ENCODE measurements at regions not wholly inside any gene's neighbourhood (a gene's known extent, or its start where the extent isn't known, plus 50 kb on each side); places are given as distances from the start of the nearest gene placed in this dataset.
"Not testable (repeated sequence)": the region's sequence is repeated elsewhere in the genome, so short reads cannot be mapped to it uniquely, and the experiment has no call there.

GRCh38 chr10:61284222-61284890 is 168.8 kb downstream of the TMEM26 start:
- in situ Hi-C loops (cut with HindIII; ENCODE audit: low pct_unique_long_range_greater_than_20kb, low sequenced_read_pairs): no loop called here
- peak; percentile 71 for DNase-seq (ENCODE audit: low read depth, low spot score)

GRCh38 chr10:61283481-61284221 is 169.5 kb downstream of the TMEM26 start:
- no peak for DNase-seq (ENCODE audit: low read depth, low spot score)
- in situ Hi-C loops (cut with HindIII; ENCODE audit: low pct_unique_long_range_greater_than_20kb, low sequenced_read_pairs): no loop called here

- no peak for DNase-seq (ENCODE audit: low read depth, low spot score)
- in situ Hi-C loops (cut with HindIII; ENCODE audit: low pct_unique_long_range_greater_than_20kb, low sequenced_read_pairs): no loop called here
Measured at GRCh38 chr10:61283066-61283465, 170.1 kb downstream of the TMEM26 start.

GRCh38 chr10:61280303-61280702 is 172.9 kb downstream of the TMEM26 start:
- DNase-seq (ENCODE audit: low read depth, low spot score): no peak
- in situ Hi-C loops (cut with HindIII; ENCODE audit: low pct_unique_long_range_greater_than_20kb, low sequenced_read_pairs): no loop called here

- no peak for DNase-seq (ENCODE audit: low read depth, low spot score)
- in situ Hi-C loops (cut with HindIII; ENCODE audit: low pct_unique_long_range_greater_than_20kb, low sequenced_read_pairs): no loop called here
Measured at GRCh38 chr10:61279400-61279799, 173.8 kb downstream of the TMEM26 start.

- in situ Hi-C loops (cut with HindIII; ENCODE audit: low pct_unique_long_range_greater_than_20kb, low sequenced_read_pairs): no loop called here
- no peak for DNase-seq (ENCODE audit: low read depth, low spot score)
Measured at GRCh38 chr10:61278556-61278955, 174.6 kb downstream of the TMEM26 start.

GRCh38 chr10:61272781-61273180 is 180.4 kb downstream of the TMEM26 start:
- in situ Hi-C loops (cut with HindIII; ENCODE audit: low pct_unique_long_range_greater_than_20kb, low sequenced_read_pairs): no loop called here
- peak; percentile 89 for DNase-seq (ENCODE audit: low read depth, low spot score)

GRCh38 chr10:61271127-61271780 is 181.9 kb downstream of the TMEM26 start:
- in situ Hi-C loops (cut with HindIII; ENCODE audit: low pct_unique_long_range_greater_than_20kb, low sequenced_read_pairs): no loop called here
- peak; percentile 82 for DNase-seq (ENCODE audit: low read depth, low spot score)

GRCh38 chr10:61263518-61263917 is 189.7 kb downstream of the TMEM26 start:
- in situ Hi-C loops (cut with HindIII; ENCODE audit: low pct_unique_long_range_greater_than_20kb, low sequenced_read_pairs): no loop called here
- DNase-seq (ENCODE audit: low read depth, low spot score): peak; percentile 48

GRCh38 chr10:61262486-61263261 is 190.5 kb downstream of the TMEM26 start:
- peak; percentile 46 for DNase-seq (ENCODE audit: low read depth, low spot score)
- in situ Hi-C loops (cut with HindIII; ENCODE audit: low pct_unique_long_range_greater_than_20kb, low sequenced_read_pairs): no loop called here

- in situ Hi-C loops (cut with HindIII; ENCODE audit: low pct_unique_long_range_greater_than_20kb, low sequenced_read_pairs): no loop called here
Measured at GRCh38 chr10:61257956-61258496, 195.2 kb downstream of the TMEM26 start.

GRCh38 chr10:61257136-61257535 is 196.0 kb downstream of the TMEM26 start:
- in situ Hi-C loops (cut with HindIII; ENCODE audit: low pct_unique_long_range_greater_than_20kb, low sequenced_read_pairs): no loop called here
- no peak for DNase-seq (ENCODE audit: low read depth, low spot score)

More at GRCh38 chr10:61257956-61258496, 195.2 kb downstream of the TMEM26 start:
- DNase-seq (ENCODE audit: low read depth, low spot score): no peak

GRCh38 chr10:61252326-61252725 is 200.9 kb downstream of the TMEM26 start:
- in situ Hi-C loops (cut with HindIII; ENCODE audit: low pct_unique_long_range_greater_than_20kb, low sequenced_read_pairs): not testable (repeated sequence)

GRCh38 chr10:61251089-61251488 is 202.1 kb downstream of the TMEM26 start:
- no peak for DNase-seq (ENCODE audit: low read depth, low spot score)
- in situ Hi-C loops (cut with HindIII; ENCODE audit: low pct_unique_long_range_greater_than_20kb, low sequenced_read_pairs): no loop called here

More at GRCh38 chr10:61252326-61252725, 200.9 kb downstream of the TMEM26 start:
- peak; percentile 45 for DNase-seq (ENCODE audit: low read depth, low spot score)

GRCh38 chr10:61250131-61250530 is 203.1 kb downstream of the TMEM26 start:
- no peak for DNase-seq (ENCODE audit: low read depth, low spot score)
- in situ Hi-C loops (cut with HindIII; ENCODE audit: low pct_unique_long_range_greater_than_20kb, low sequenced_read_pairs): no loop called here

- no peak for DNase-seq (ENCODE audit: low read depth, low spot score)
- in situ Hi-C loops (cut with HindIII; ENCODE audit: low pct_unique_long_range_greater_than_20kb, low sequenced_read_pairs): no loop called here
Measured at GRCh38 chr10:61248013-61248412, 205.2 kb downstream of the TMEM26 start.

GRCh38 chr10:61244261-61244775 is 208.9 kb downstream of the TMEM26 start:
- in situ Hi-C loops (cut with HindIII; ENCODE audit: low pct_unique_long_range_greater_than_20kb, low sequenced_read_pairs): no loop called here

More at GRCh38 chr10:61244261-61244775, 208.9 kb downstream of the TMEM26 start:
- no peak for DNase-seq (ENCODE audit: low read depth, low spot score)
